Heart left ventricle (tissue), 13 donors: ENCODE measurements at regions not wholly inside any gene's neighbourhood (a gene's known extent, or its start where the extent isn't known, plus 50 kb on each side); places are given as distances from the start of the nearest gene placed in this dataset.

Experiments used
- CTCF ChIP-seq, 12 donors: fragments of 200-600 bp; sonication (generic) in 4 of 12; IDR thresholded peaks; one replicate each; pipeline versions ENCODE4 v1.5.0 to v1.8.0; 2018 to 2022; ENCODE audit warnings: antibody characterized with exemption in 12 of 12, mild to moderate bottlenecking in 5 of 12
- POLR2A ChIP-seq, 2 donors: fragments of 450-650 bp; IDR thresholded peaks; one replicate each; pipeline ENCODE4 v1.6.1; 2017; ENCODE audit warnings: antibody characterized with exemption in 2 of 2, mild to moderate bottlenecking in 2 of 2, moderate library complexity in 2 of 2
- donor health status: ischemic (EF 13 %, LVEDD 7.1; RV severe dilation, severe dysfunction).
- donor health status: DM: no; HTN: yes; CAD: no.
- donor health status: DM: no; HTN: no; CAD: no.
- donor health status: ischemic (EF 25% LVEDD 6.9; RV normal size, moderate dysfunction).
- donor health status: ischemic (EF 25% LVEDD 5.7; RV mildly dilated, moderate dysfunction).
- donor health status: ischemic (EF 35%, LVEDD 5.7; RV mildly dilated, moderate dysfunction).
- donor health status: nonischemic (EF 11% LVEDD 7.7; RV severe dilation, severe dysfunction).
- donor health status: DM: yes; HTN: yes; CAD: no.
- donor health status: PGD.
- donor health status: ischemic (EF 29% LVEDD 5.4; RV normal size, mild dysfunction).
- donor health status: nonischemic (EF 23%, LVEDD 6.1; RV moderate dilation, normal function).

GRCh38 chr6:147674794-147675193, 166.3 kb downstream of the SAMD5 start:
- TF ChIP-seq POLR2A (IDR thresholded peaks at IDR 0.05) (no peak), CTCF (IDR thresholded peaks at IDR 0.05) (no peak)
